Neural cell (in vitro differentiated cells): ENCODE measurements at regions not wholly inside any gene's neighbourhood (a gene's known extent, or its start where the extent isn't known, plus 50 kb on each side); places are given as distances from the start of the nearest gene placed in this dataset.

Experiments
- EP300 ChIP-seq: fragments of 450-650 bp; conservative IDR thresholded peaks from 2 replicates; pipeline ENCODE4 v1.6.1; 2014; ENCODE audit warnings: antibody characterized with exemption, mild to moderate bottlenecking, moderate library complexity; ENCODE audit not compliant: poor library complexity, severe bottlenecking
- MXI1 ChIP-seq: fragments of 450-650 bp; conservative IDR thresholded peaks from 2 replicates; pipeline ENCODE4 v1.6.1; 2014; ENCODE audit warnings: antibody characterized with exemption, mild to moderate bottlenecking; ENCODE audit not compliant: poor library complexity, severe bottlenecking
- POLR2AphosphoS5 ChIP-seq: IDR thresholded peaks from 2 replicates; pipeline ENCODE4 v1.6.1; 2012
- RAD21 ChIP-seq: fragments of 450-650 bp; conservative IDR thresholded peaks from 2 replicates; pipeline ENCODE4 v1.6.1; 2014; ENCODE audit warnings: antibody characterized with exemption, mild to moderate bottlenecking, moderate library complexity
- TF ChIP-seq, protein P1 (sequence below): fragments of 450-650 bp; IDR thresholded peaks from 2 replicates; pipeline ENCODE4 v1.5.1; 2014; ENCODE audit warnings: antibody characterized with exemption, mild to moderate bottlenecking, moderate library complexity; ENCODE audit not compliant: poor library complexity, severe bottlenecking

GRCh38 chr11:86160541-86161149, 83.9 kb upstream of the EED start:
- TF ChIP-seq, protein P1, sequence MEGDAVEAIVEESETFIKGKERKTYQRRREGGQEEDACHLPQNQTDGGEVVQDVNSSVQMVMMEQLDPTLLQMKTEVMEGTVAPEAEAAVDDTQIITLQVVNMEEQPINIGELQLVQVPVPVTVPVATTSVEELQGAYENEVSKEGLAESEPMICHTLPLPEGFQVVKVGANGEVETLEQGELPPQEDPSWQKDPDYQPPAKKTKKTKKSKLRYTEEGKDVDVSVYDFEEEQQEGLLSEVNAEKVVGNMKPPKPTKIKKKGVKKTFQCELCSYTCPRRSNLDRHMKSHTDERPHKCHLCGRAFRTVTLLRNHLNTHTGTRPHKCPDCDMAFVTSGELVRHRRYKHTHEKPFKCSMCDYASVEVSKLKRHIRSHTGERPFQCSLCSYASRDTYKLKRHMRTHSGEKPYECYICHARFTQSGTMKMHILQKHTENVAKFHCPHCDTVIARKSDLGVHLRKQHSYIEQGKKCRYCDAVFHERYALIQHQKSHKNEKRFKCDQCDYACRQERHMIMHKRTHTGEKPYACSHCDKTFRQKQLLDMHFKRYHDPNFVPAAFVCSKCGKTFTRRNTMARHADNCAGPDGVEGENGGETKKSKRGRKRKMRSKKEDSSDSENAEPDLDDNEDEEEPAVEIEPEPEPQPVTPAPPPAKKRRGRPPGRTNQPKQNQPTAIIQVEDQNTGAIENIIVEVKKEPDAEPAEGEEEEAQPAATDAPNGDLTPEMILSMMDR, result no peak
- TF ChIP-seq POLR2AphosphoS5 (no peak), RAD21 (no peak), MXI1 (no peak), EP300 (no peak)
